Ishikawa (cell line): ENCODE measurements at regions not wholly inside any gene's neighbourhood (a gene's known extent, or its start where the extent isn't known, plus 50 kb on each side); places are given as distances from the start of the nearest gene placed in this dataset.

Experiments used
- FOXM1 ChIP-seq: IDR thresholded peaks from 2 replicates; pipeline ENCODE4 v1.6.1; 2012; ENCODE audit warnings: low read depth, borderline replicate concordance
- YY1 ChIP-seq: IDR thresholded peaks from 2 replicates; pipeline ENCODE4 v1.6.1; 2012; ENCODE audit warnings: low read depth

DNA sequence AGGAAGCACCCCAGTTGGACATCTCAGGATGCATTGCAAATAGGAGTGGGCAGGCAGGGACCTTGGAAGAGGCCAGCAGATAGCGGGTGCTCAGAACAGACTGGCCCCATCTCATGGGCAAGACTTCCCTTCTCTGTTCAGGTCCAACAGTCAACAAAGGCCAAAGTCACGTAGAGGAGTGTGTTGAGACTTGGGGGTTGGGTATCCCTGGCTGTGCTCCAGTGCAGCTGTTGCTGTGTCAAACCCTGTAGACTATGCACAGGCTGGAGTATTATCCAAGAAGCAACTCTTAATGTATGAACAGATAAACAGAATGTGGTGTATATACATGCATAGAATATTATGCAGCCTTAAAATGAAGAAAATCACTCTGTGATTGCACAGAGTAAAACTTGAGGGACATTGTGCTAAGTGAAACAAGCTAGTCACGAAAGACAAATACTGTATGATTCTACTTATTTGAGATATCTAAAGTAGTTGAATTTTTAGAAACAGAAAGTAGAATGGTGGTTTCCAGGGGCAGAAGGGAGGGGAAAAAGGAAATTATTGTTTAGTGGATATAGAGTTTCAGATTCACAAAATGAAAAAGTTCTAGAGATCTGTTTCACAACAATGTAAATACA, 192.1 kb upstream of the LCORL start:
- TF ChIP-seq YY1 (no peak), FOXM1 (no peak)
